ENCODE measurements at regions not wholly inside any gene's neighbourhood (a gene's known extent, or its start where the extent isn't known, plus 50 kb on each side); places are given as distances from the start of the nearest gene placed in this dataset.

- TF ChIP-seq POLR2A (IDR thresholded peaks at IDR 0.05) = no peak
- TF ChIP-seq CTCF (IDR thresholded peaks at IDR 0.05) = no peak
Measured at GRCh38 chr19:30089086-30089665, 147.1 kb downstream of the URI1 start.

Measured in esophagus squamous epithelium (tissue), 4 donors.